A673 (cell line): ENCODE measurements at regions not wholly inside any gene's neighbourhood (a gene's known extent, or its start where the extent isn't known, plus 50 kb on each side); places are given as distances from the start of the nearest gene placed in this dataset.

Experiments
- BruUV-seq: library from RNA; stranded (reverse); fragments of 400-500 nt; replicated peaks from 2 replicates; lab custom pipeline; 2021; lab: Mats Ljungman, UMichigan
- CTCF ChIA-PET: fragments of 300-600 bp; sonication (Branson Sonifier 250); formaldehyde crosslinking; loops from one replicate; lab custom pipeline; 2022; ENCODE audit warnings: antibody characterized with exemption; lab: Charles Lee
- POLR2A ChIA-PET: fragments of 300-600 bp; sonication (Branson Sonifier 250); formaldehyde crosslinking; loops from one replicate; lab custom pipeline; 2022; ENCODE audit warnings: antibody characterized with exemption; ENCODE audit not compliant: low non-redundant PET; lab: Charles Lee
- DNase-seq: peaks from one replicate; pipeline ENCODE4 v3.0.0-alpha.2; 2015; ENCODE audit warnings: low spot score
- H3K27ac ChIP-seq: fragments of 200-600 bp; sonication (generic); 2 replicates; pipeline ENCODE4 v1.5.1; 2016; ENCODE audit warnings: mixed run types, low read depth, mild to moderate bottlenecking, mixed read lengths, antibody characterized with exemption, low read length; ENCODE audit not compliant: poor library complexity, severe bottlenecking
- H3K27me3 ChIP-seq: fragments of 200-600 bp; sonication (generic); replicated peaks from 2 replicates; pipeline ENCODE4 v1.6.1; 2017; ENCODE audit warnings: mixed run types, low read depth, mild to moderate bottlenecking, mixed read lengths, antibody characterized with exemption, low read length; ENCODE audit not compliant: insufficient read depth, poor library complexity
- H3K36me3 ChIP-seq: fragments of 200-600 bp; sonication (generic); 2 replicates; pipeline ENCODE4 v1.6.1; 2016; ENCODE audit warnings: mixed run types, mild to moderate bottlenecking, mixed read lengths, antibody characterized with exemption, low read length; ENCODE audit not compliant: insufficient read depth, poor library complexity, severe bottlenecking
- H3K4me1 ChIP-seq: fragments of 200-600 bp; sonication (generic); 2 replicates; pipeline ENCODE4 v1.6.1; 2017; ENCODE audit warnings: mixed run types, mild to moderate bottlenecking, mixed read lengths, antibody characterized with exemption, low read length; ENCODE audit not compliant: insufficient read depth, poor library complexity, severe bottlenecking
- H3K4me3 ChIP-seq: fragments of 200-600 bp; sonication (generic); 2 replicates; pipeline ENCODE4 v1.5.1; 2016; ENCODE audit warnings: low read depth, mixed run types, mild to moderate bottlenecking, mixed read lengths, low read length; ENCODE audit not compliant: poor library complexity, severe bottlenecking
- H3K9me3 ChIP-seq: fragments of 200-600 bp; sonication (generic); 2 replicates; pipeline ENCODE4 v1.6.1; 2016; ENCODE audit warnings: mixed run types, low read depth, mild to moderate bottlenecking, mixed read lengths, antibody characterized with exemption, low read length; ENCODE audit not compliant: poor library complexity, severe bottlenecking
- CTCF ChIP-seq: fragments of 300-800, 200-600 bp; sonication (generic); conservative IDR thresholded peaks from 2 replicates; pipeline ENCODE4 v1.5.1; 2017; ENCODE audit warnings: low read depth, mild to moderate bottlenecking, antibody characterized with exemption, low read length, moderate library complexity, mixed read lengths
- EZH2 ChIP-seq: fragments of 200-600 bp; sonication (generic); IDR thresholded peaks from 2 replicates; pipeline ENCODE4 v1.6.1; 2017; ENCODE audit warnings: borderline replicate concordance, low read depth, mild to moderate bottlenecking, mixed read lengths, antibody characterized with exemption, low read length; ENCODE audit not compliant: poor library complexity, severe bottlenecking
- intact Hi-C: fragments of 100-400 bp; cut with micrococcal nuclease; formaldehyde crosslinking; loops from one replicate; pipeline ENCODE4 v1.10.0; 2022; ENCODE audit not compliant: unreplicated experiment

- TF ChIP-seq CTCF, result no peak
- TF ChIP-seq EZH2, result no peak
- no peak for DNase-seq
Measured at GRCh38 chr12:115011703-115012102, 327.7 kb upstream of the TBX3 start.

GRCh38 chr12:115010324-115010995 is 326.5 kb upstream of the TBX3 start:
- H3K9me3 ChIP-seq, result no peaks in the 10 kb centered on the region
- DNase-seq, result no peak
- no peak overlapping the region for H3K27ac ChIP-seq
- H3K27me3 ChIP-seq, result no peaks in the 10 kb centered on the region
- ChIA-PET POLR2A (no interaction called here), CTCF (no interaction called here)
- intact Hi-C loops, result no loop called here
- TF ChIP-seq CTCF (no peak), EZH2 (no peak)
- no TSS peak for BruUV-seq
- no peak overlapping the region for H3K4me3 ChIP-seq
- H3K36me3 ChIP-seq, result no peaks in the 10 kb centered on the region
- no peaks in the 10 kb centered on the region for H3K4me1 ChIP-seq

More at GRCh38 chr12:115011703-115012102, 327.7 kb upstream of the TBX3 start:
- ChIA-PET POLR2A (no interaction called here), CTCF (no interaction called here)
- Histone ChIP-seq H3K9me3 (no peaks in the 10 kb centered on the region), H3K4me3 (no peak overlapping the region), H3K4me1 (no peaks in the 10 kb centered on the region), H3K36me3 (no peaks in the 10 kb centered on the region), H3K27ac (no peak overlapping the region), H3K27me3 (no peaks in the 10 kb centered on the region)
- intact Hi-C loops, result no loop called here
- BruUV-seq, result no TSS peak

GRCh38 chr12:115008929-115009328 is 325.0 kb upstream of the TBX3 start:
- no peak for DNase-seq
- intact Hi-C loops, result no loop called here

More at GRCh38 chr12:115008929-115009328, 325.0 kb upstream of the TBX3 start:
- no peaks in the 10 kb centered on the region for H3K27me3 ChIP-seq
- H3K36me3 ChIP-seq, result no peaks in the 10 kb centered on the region
- no peaks in the 10 kb centered on the region for H3K4me1 ChIP-seq
- no TSS peak for BruUV-seq
- ChIA-PET POLR2A (no interaction called here), CTCF (no interaction called here)
- no peak for TF ChIP-seq EZH2
- TF ChIP-seq CTCF, result no peak
- no peak overlapping the region for H3K4me3 ChIP-seq
- H3K9me3 ChIP-seq, result no peaks in the 10 kb centered on the region
- H3K27ac ChIP-seq, result no peak overlapping the region
